Spleen (tissue), 7 donors: ENCODE measurements at regions not wholly inside any gene's neighbourhood (a gene's known extent, or its start where the extent isn't known, plus 50 kb on each side); places are given as distances from the start of the nearest gene placed in this dataset.

Source experiments
- POLR2A ChIP-seq, 3 donors: fragments of 450-650 bp; IDR thresholded peaks; one replicate each; pipeline ENCODE4 v1.5.1; 2017; ENCODE audit warnings: antibody characterized with exemption in 3 of 3, mild to moderate bottlenecking in 1 of 3
- POLR2AphosphoS5 ChIP-seq, 3 donors: sonication (generic); formaldehyde crosslinking; IDR thresholded peaks; one replicate each; pipeline ENCODE4 v1.5.1; 2017; ENCODE audit warnings: antibody characterized with exemption in 3 of 3
- TF ChIP-seq, protein P1 (sequence below), 11 experiments: fragments of 200-600 bp in 7 of 11; fragments of 450-650 bp in 4 of 11; sonication (generic) in 4 of 11; IDR thresholded peaks in 8 of 11; conservative IDR thresholded peaks in 3 of 11; 1 replicate in 7 of 11; 2 replicates in 4 of 11; pipeline versions ENCODE4 v1.4.0 to v1.8.0; 2016 to 2021; ENCODE audit warnings: antibody characterized with exemption in 11 of 11, inconsistent platforms in 4 of 11, mild to moderate bottlenecking in 1 of 11
- donor health status: DM: no; HTN: no; CAD: no; lungs with moderate emphysema.
- donor health status: DM: no; HTN: no; CAD: no.
- donor health status: DM: no; HTN: no; CAD: no.

- TF ChIP-seq, protein P1, sequence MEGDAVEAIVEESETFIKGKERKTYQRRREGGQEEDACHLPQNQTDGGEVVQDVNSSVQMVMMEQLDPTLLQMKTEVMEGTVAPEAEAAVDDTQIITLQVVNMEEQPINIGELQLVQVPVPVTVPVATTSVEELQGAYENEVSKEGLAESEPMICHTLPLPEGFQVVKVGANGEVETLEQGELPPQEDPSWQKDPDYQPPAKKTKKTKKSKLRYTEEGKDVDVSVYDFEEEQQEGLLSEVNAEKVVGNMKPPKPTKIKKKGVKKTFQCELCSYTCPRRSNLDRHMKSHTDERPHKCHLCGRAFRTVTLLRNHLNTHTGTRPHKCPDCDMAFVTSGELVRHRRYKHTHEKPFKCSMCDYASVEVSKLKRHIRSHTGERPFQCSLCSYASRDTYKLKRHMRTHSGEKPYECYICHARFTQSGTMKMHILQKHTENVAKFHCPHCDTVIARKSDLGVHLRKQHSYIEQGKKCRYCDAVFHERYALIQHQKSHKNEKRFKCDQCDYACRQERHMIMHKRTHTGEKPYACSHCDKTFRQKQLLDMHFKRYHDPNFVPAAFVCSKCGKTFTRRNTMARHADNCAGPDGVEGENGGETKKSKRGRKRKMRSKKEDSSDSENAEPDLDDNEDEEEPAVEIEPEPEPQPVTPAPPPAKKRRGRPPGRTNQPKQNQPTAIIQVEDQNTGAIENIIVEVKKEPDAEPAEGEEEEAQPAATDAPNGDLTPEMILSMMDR (IDR thresholded peaks at IDR 0.05 in 8 of 11, conservative IDR thresholded peaks at IDR 0.05 in 3 of 11): no peak
- TF ChIP-seq POLR2A (IDR thresholded peaks at IDR 0.05) (no peak), POLR2AphosphoS5 (IDR thresholded peaks at IDR 0.05) (no peak)
Observed at GRCh38 chr7:119890631-119891030, 382.3 kb upstream of the KCND2 start.
